Muscle layer of duodenum (tissue), 2 donors: ENCODE measurements at regions not wholly inside any gene's neighbourhood (a gene's known extent, or its start where the extent isn't known, plus 50 kb on each side); places are given as distances from the start of the nearest gene placed in this dataset.

Experiments used
- H3K27ac ChIP-seq: one replicate; pipeline ENCODE4 v1.7.0; 2013; ENCODE audit warnings: mild to moderate bottlenecking, low read length
- H3K27me3 ChIP-seq: one replicate; pipeline ENCODE4 v1.7.0; 2013; ENCODE audit warnings: low read depth, mild to moderate bottlenecking, control low read depth, low read length
- H3K36me3 ChIP-seq, 2 donors: one replicate each; pipeline ENCODE4 v1.7.0; 2013; ENCODE audit warnings: low read length in 2 of 2, control low read depth in 1 of 2, mild to moderate bottlenecking in 1 of 2; ENCODE audit not compliant: insufficient read depth in 2 of 2, control insufficient read depth in 1 of 2
- H3K4me1 ChIP-seq, 2 donors: one replicate each; pipeline ENCODE4 v1.7.0; 2013; ENCODE audit warnings: low read length in 2 of 2, mild to moderate bottlenecking in 2 of 2, control low read depth in 1 of 2, moderate library complexity in 1 of 2; ENCODE audit not compliant: insufficient read depth in 2 of 2, control insufficient read depth in 1 of 2
- H3K4me3 ChIP-seq, 2 donors: one replicate each; pipeline ENCODE4 v1.7.0; 2013; ENCODE audit warnings: low read length in 2 of 2, low read depth in 1 of 2, mild to moderate bottlenecking in 1 of 2
- H3K9me3 ChIP-seq, 2 donors: one replicate each; pipeline ENCODE4 v1.7.0; 2013; ENCODE audit warnings: low read length in 2 of 2, control low read depth in 1 of 2, mild to moderate bottlenecking in 1 of 2; ENCODE audit not compliant: control insufficient read depth in 1 of 2
- donor health status: healthy.

DNA sequence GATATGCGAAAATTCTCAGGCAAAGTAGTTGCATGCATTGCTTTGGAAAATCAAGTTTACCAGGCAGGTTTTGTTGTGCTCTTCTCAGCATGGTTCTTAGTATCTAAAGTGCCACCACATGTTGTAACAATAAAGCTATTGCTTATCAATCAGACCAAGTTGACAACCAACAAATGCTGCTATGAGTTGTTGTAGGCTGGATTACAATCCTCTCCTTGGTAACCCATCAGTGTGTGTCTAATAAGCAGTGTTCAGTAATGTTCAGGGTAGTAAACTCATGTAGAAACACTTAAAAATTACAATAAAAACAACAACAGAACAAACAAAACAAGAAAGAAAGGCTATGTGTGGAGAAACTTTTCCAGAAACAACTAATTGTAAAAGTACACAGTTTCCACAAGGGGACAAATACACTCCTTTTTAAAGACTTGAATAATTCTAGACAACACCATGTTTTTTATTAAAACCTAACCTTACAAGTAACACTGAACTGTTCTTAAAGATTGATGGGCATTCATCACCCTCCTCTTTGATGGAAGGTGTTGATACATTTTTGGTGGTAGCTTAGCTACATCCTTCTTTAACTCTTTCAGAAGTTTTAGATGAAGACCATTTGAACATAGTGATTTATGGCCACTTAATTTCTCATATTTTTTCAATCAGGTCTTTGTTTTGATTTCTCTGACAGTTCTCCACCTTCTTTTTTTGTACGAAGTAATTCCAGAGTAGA, 370.9 kb upstream of the SEMA3A start:
- Histone ChIP-seq H3K36me3 (no peaks in the 10 kb centered on the region), H3K9me3 (no peaks in the 10 kb centered on the region), H3K27me3 (no peaks in the 10 kb centered on the region), H3K4me1 (no peaks in the 10 kb centered on the region), H3K27ac (no peak overlapping the region), H3K4me3 (no peak overlapping the region)

DNA sequence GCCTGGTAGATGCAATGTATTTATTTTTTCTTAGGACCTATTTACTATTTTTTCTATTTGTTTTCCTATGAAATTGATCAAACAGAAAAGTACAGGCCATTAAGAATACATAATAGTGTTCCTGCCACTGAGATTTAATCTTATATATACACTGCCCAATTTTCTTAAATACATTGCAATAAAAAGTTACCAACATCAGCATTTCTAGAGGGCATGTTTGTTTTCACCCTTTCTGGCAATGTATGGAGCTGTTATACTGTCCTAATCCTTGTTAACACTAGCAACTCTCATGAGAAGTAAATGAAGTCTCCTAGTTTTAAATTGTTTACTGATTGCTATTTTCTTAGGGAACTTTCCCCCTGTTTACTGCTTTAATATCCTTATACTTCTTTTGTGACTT, 359.1 kb upstream of the SEMA3A start:
- Histone ChIP-seq H3K4me3 (no peak overlapping the region), H3K36me3 (no peaks in the 10 kb centered on the region), H3K27ac (no peak overlapping the region), H3K27me3 (no peaks in the 10 kb centered on the region), H3K4me1 (no peaks in the 10 kb centered on the region), H3K9me3 (peaks cover 0 to 3% of the 10 kb centered on the region in 2 donors)

DNA sequence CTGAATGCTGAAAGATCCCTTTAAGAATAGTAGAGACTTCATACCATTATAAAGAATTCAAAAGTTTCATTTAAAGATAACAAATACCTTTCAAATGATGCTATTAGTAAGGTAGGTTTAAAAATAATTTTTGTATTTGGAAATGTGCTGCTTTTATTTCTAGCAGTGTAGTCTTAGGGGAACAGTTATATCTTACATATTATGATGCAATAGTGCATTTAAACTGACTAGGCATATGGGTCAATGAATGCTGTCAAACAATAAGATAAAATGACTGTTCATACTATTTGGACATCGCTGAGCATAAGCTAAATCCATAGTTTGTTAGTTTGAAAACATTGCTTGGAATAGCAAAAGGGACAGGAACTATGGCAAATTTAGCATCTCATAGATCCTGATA, 354.8 kb upstream of the SEMA3A start:
- Histone ChIP-seq H3K4me1 (no peaks in the 10 kb centered on the region), H3K36me3 (no peaks in the 10 kb centered on the region), H3K4me3 (no peak overlapping the region), H3K27me3 (no peaks in the 10 kb centered on the region), H3K9me3 (no peaks in the 10 kb centered on the region), H3K27ac (no peak overlapping the region)

DNA sequence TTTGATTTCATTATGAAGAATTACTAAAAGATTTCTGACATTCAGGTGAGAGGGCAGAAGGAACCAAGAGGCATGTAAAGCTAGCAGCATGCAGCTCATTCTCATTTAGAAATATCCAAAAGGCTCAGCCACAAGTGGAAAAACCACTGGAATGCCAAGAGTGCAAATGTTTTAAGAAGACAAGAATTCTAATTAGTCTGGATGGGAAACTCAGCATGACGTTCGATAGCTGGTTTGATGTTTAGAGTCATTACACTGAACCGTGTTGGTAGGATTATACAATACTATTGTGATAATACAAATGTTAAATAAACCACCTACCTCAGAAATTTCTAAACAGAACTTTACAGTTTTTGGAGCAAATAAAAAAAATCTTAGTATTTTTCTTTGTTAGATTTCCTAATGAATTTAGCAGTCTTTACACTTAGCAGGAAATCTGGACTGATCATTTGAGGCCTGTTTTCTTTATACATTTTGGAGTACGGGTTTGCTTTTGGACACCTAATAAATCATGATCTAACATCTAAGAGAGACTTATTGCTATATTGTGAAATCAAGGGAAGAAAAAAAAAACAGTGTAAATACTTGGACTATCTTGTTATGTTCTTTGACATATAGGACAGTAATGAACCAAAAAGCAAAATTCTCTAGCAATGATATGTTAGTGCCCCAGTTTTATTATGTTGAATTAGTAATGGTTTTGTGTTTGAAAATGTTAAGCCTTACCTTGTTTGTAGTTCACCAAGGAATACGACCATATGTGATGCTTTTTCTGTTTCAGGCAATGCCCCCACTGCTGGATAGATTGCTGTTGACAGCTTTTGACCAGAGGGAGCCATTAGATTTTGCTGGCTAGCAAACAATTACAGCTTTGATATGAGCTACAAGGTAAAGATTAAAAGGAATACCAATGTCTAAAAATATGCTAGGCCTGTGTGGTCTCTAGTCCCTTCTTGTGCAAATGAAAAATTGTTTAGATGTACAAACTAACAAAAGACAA, 354.1 kb upstream of the SEMA3A start:
- Histone ChIP-seq H3K4me1 (no peaks in the 10 kb centered on the region), H3K36me3 (no peaks in the 10 kb centered on the region), H3K27me3 (no peaks in the 10 kb centered on the region), H3K27ac (peak overlapping the region; percentile 7), H3K9me3 (no peaks in the 10 kb centered on the region), H3K4me3 (no peak overlapping the region)

DNA sequence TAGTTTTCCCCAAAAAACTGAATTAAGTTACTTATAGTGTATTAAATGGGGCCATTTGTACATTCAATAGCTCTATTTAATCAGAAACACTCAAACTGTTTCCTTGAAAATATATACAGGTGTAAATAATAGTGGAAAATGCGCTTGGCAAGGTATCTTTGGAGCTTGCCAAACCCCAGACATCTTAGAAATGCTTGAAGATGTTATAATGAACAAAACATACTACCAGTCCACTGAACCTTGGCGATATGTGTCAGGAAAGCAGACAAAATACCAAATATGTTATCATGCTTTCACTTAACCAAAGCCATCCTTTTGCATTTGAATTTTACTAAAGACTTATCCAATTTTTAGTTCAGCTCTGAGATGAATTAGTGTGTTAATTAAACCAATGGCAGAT, 352.7 kb upstream of the SEMA3A start:
- Histone ChIP-seq H3K4me3 (no peak overlapping the region), H3K9me3 (no peaks in the 10 kb centered on the region), H3K27me3 (no peaks in the 10 kb centered on the region), H3K27ac (no peak overlapping the region), H3K4me1 (no peaks in the 10 kb centered on the region), H3K36me3 (no peaks in the 10 kb centered on the region)

DNA sequence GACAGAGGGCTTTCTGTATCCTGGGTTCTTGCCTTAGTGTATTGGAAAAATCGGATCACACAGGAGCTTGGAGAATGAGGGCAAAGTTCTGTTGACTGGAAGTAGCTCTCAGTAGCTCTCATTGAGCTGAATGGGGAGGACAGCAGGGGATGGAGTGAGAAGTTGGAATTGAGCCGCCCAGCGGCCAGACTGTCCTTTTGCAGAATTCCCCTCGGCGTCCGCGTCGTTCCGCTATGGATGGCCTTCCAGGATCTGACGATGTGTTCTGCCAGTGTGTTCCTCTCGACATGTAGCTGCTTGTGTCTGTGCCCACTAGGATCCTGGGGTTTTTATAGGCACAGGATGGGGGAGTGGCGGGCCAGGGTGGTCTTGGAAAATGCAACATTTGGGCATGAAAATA, 351.8 kb upstream of the SEMA3A start:
- H3K27me3 ChIP-seq: no peaks in the 10 kb centered on the region
- H3K27ac ChIP-seq: no peak overlapping the region
- H3K4me3 ChIP-seq: no peak overlapping the region
- no peaks in the 10 kb centered on the region for H3K36me3 ChIP-seq
- no peaks in the 10 kb centered on the region for H3K9me3 ChIP-seq
- no peaks in the 10 kb centered on the region for H3K4me1 ChIP-seq

DNA sequence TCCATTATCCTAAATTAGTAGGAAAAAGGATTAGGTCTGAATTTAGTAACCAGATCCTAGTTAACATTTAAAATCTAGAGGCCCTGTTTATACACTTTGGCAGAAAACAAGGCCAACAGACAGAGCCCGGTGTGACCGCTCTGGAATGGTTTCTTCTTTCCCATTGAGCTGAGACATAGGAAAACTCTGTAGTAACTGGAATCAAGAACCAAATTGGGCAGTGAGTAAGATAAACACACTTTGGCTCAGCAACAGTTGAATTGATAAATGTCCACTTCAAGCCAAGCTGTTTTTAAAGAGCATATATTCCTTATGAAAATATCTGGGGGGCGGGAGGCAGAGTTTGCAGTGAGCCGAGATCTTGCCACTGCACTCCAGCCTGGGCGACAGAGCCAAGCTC, 343.7 kb upstream of the SEMA3A start:
- peak overlapping the region; percentile 21 for H3K27ac ChIP-seq
- H3K9me3 ChIP-seq: no peaks in the 10 kb centered on the region
- no peaks in the 10 kb centered on the region for H3K36me3 ChIP-seq
- no peaks in the 10 kb centered on the region for H3K4me1 ChIP-seq
- no peaks in the 10 kb centered on the region for H3K27me3 ChIP-seq
- no peak overlapping the region for H3K4me3 ChIP-seq

DNA sequence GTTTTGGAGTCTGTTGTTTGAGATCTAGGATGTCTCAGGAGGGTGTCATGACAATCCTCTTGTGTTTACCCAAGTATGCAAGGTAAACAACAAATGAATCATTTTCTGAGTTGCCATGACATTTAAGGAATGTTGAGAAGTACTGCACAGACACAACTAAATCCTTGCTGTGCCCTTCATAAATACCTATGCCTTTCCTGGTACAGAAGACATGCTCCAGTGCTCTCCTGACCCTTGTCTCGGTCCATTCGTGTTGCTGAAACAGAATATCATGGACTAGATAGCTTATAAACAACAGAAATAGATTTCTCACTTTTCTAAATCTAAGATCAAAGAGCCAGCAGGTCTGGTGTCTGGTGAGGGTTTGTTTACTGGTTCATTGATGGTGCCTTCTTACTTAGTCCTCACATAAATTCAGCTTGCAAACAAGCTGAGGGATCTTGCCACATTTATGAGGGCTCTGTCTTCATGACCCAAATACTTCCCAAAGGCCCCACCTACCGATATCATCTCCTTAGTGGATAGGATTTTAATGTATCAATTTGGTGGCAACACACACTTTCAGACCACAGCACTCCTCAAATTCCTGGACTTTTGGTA, 341.8 kb upstream of the SEMA3A start:
- no peak overlapping the region for H3K27ac ChIP-seq
- no peak overlapping the region for H3K4me3 ChIP-seq
- H3K4me1 ChIP-seq: no peaks in the 10 kb centered on the region
- H3K27me3 ChIP-seq: no peaks in the 10 kb centered on the region
- H3K9me3 ChIP-seq: no peaks in the 10 kb centered on the region
- H3K36me3 ChIP-seq: no peaks in the 10 kb centered on the region

DNA sequence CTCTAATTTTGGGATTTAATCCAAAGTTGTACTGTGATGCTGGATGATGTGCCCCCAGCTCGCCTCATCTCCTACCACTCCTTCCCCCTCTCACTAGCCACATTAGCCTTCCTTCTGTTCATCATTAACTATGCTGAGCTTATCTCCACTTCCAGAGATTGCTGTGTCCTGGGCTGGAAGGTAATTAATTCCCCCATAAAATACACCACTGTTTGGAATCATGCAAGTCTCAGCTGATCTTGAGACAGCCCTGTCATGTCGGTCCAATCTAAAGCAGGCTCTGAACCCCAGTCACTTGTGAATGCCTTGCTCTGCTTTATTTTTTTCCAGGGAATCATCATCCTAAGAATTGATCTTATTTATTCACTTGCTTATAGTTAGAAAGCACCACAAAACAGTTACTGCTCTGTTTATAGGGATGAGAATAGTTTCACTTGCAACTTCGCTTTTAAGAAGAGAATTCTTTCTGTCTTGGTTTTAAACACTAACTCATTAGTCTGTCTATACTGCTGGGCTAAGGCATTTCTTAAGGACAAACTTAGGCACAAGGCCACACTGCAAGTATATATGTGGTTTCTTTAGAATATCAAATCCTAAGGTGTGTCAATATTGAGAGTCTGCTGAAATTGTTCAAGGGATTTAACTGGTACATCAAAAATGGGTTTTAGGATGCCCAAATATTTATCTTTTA, 341.1 kb upstream of the SEMA3A start:
- H3K36me3 ChIP-seq: no peaks in the 10 kb centered on the region
- no peaks in the 10 kb centered on the region for H3K27me3 ChIP-seq
- H3K27ac ChIP-seq: no peak overlapping the region
- H3K4me3 ChIP-seq: no peak overlapping the region
- no peaks in the 10 kb centered on the region for H3K9me3 ChIP-seq
- no peaks in the 10 kb centered on the region for H3K4me1 ChIP-seq

DNA sequence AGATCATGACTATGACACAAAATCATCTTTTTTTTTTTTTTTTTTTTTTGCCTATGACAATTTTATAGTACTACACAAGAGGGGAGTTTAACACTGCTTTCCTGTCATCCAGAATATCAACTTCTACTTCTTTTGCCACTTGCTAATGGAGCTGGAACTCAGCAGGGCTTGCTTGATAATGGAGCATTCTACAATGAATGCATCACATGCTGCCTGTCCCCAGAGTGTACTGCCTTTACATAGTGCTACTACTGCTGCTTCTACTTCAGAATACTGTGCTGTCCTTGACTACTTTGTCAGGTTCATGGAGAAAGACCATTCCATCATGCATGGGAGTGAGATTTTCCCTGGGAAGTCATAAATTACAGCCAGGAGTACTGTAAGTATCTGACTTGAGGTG, 338.6 kb upstream of the SEMA3A start:
- H3K27me3 ChIP-seq: no peaks in the 10 kb centered on the region
- H3K4me1 ChIP-seq: peaks cover 0 to 6% of the 10 kb centered on the region in 2 donors
- H3K27ac ChIP-seq: no peak overlapping the region
- no peaks in the 10 kb centered on the region for H3K9me3 ChIP-seq
- H3K4me3 ChIP-seq: no peak overlapping the region
- no peaks in the 10 kb centered on the region for H3K36me3 ChIP-seq

DNA sequence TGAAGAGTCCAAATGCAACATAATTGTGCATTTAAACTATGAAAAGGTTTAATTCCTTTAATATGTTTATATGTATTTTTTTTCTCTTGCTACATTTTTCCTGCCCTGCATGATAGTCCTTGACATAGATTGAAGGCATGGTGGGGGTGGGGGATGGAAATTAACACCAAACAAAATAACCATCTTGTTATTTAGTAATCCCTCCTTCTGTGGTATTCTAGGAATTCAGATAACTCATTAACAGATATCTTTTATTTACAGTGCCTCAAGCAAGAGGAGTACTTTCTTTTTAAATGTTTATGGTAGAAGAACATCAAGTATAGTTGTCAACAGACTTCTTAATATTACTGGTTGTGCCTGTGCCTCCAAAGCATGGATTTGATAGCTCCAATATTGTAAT, 337.6 kb upstream of the SEMA3A start:
- H3K4me1 ChIP-seq: peaks cover 0 to 6% of the 10 kb centered on the region in 2 donors

More for the DNA sequence above, 337.6 kb upstream of the SEMA3A start:
- no peaks in the 10 kb centered on the region for H3K27me3 ChIP-seq
- H3K9me3 ChIP-seq: no peaks in the 10 kb centered on the region
- no peaks in the 10 kb centered on the region for H3K36me3 ChIP-seq
- H3K4me3 ChIP-seq: no peak overlapping the region
- H3K27ac ChIP-seq: no peak overlapping the region
